ENCODE measurements at regions not wholly inside any gene's neighbourhood (a gene's known extent, or its start where the extent isn't known, plus 50 kb on each side); places are given as distances from the start of the nearest gene placed in this dataset.
"Not testable (repeated sequence)": the region's sequence is repeated elsewhere in the genome, so short reads cannot be mapped to it uniquely, and the experiment has no call there.

DNA sequence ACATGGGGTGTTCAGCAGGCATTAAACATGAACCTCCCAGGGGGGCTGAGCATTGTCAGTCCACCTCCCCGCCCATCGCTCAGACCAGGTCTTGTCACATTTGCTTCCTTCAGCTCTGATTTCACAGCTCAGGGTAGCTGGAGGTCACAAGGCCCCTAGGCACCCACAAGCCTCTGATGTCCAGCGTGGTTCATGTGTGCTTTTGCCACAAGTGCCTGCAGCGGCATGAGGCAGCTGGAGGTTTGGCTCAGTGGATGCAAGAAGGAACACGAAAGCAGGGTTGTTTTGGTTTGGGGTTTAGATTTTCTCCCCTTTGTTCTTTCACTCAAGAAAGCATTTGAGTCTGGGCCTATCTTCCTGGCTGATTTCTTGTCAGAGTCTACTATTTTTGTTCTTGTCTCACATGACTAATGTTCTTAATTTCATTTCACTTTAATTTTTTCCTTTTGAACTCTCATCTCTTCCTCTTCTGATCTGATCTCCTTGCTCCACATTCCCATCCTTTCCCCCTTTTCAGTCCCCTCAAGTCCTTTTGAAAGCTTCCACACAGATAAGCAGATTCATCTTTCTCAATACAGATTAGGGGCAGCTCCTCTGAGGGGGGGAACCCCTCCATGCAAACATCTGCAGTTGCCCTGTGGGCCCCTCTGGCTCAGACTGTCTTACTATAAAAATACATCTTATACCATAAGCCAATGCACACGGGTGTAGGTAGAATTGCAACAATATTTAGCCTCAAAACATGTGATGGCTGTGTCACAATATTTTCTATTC, 68.1 kb upstream of the CEP85L start:
- no peak for DNase-seq (ENCODE audit: low spot score)

DNA sequence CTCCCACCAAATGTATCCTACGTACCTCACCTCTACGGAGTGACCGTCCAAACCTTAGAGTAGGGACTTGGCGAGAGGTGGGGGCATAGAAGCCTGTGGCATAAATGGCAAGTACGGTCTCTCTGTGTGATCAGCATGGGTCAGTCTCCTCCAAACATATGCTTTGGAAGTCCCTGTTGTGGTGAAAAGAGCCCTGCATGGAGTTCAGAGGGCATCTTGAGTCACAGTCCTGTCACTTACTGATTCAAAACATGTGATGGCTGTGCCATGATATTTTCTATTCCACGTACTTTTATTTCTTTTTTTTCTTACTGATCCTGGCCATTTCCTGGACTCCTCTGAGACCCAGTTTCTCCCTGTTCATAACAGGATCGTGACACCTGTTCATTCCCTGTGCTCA, 67.5 kb upstream of the CEP85L start:
- no peak for DNase-seq (ENCODE audit: low spot score)

DNA sequence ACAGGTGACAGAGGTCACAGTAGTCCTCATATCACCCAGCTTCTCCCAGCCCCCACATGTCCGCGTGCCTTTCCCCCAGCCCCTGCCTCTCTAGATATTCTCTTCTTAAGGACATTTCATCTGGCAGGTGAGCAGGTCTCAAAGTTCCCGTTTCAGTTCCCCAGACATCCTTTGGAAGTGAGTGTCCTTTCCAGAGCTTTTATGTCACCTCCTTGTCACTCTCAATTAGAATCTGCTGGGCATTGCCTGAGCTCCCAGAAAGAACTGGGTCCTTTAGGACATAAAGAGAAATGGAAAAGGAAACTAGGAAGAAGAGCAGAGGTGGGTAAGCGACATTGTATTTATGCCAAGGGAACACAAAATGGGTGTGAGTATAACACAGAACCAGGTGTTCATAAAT, 66.9 kb upstream of the CEP85L start:
- no peak for DNase-seq (ENCODE audit: low spot score)

DNA sequence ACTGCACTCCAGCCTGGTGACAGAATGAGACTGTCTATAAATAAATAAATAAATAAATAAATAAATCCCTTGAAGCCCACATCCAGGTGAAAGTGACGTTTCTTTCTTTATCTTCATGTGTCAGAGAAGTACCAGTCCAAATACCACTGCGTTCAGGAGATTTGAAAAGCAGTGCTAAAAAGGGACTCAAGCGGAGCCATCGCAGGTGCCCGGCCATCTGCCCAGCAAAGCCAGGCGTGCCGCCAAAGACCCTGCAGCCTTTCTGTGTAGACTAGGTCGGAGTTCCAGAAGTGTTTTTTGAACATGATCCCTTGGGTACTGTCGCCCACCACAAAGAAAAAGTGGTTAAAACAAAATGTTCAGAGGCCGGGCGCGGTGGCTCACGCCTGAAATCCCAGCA, 65.7 kb upstream of the CEP85L start:
- DNase-seq (ENCODE audit: low spot score): no peak

DNA sequence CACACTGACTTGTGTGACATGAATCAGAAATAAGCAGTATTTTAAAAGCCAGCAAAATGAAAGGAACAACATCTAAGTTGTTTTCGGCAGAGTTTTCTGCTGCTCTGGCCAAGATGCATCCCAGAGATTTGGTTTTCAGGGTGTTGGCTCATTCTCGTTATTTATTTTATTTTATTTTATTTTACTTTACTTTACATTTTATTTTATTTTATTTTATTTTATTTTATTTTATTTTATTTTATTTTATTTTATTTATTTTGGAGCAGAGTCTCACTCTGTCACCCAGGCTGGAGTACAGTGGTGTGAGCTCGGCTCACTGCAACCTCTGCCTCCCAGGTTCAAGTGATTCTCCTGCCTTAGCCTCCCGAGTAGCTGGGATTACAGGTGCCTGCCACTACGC, 64.5 kb upstream of the CEP85L start:
- not testable (repeated sequence) for DNase-seq (ENCODE audit: low spot score)

DNA sequence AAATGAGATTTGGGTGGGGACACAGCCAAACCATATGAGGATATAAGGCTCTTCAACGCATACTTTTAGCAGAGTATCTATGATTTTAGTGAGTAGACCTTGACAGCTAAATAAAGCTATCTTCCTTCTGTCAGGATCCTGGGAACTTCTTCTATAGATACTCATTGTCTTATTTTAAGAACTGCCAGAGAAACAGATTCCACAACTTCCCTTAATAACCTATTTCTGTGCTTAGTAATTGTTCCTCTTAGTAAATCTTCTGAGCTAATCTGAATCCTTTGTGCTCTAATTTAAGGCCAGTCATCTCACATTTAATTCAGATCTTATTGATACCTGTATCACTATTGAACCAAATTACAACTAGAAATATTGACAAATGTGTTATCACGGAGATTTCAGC, 64.0 kb upstream of the CEP85L start:
- DNase-seq (ENCODE audit: low spot score): no peak

DNA sequence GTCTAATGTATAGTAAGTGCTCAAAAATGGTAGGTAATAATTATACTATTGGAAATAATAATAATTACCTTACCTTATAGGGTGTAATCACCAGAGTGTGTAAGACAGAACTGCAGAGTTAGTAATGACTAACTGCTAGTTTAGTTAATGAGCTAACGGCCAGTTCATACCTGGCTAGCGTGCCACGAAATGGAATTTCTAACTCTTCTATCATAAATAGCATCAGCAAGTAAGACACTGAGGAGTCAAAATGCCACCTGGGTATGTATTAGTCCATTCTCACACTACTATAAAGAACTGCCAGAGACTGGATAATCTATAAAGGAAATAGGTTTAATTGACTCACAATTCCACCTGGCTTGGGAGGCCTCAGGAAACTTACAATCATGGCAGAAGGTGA, 63.4 kb upstream of the CEP85L start:
- DNase-seq (ENCODE audit: low spot score): no peak

DNA sequence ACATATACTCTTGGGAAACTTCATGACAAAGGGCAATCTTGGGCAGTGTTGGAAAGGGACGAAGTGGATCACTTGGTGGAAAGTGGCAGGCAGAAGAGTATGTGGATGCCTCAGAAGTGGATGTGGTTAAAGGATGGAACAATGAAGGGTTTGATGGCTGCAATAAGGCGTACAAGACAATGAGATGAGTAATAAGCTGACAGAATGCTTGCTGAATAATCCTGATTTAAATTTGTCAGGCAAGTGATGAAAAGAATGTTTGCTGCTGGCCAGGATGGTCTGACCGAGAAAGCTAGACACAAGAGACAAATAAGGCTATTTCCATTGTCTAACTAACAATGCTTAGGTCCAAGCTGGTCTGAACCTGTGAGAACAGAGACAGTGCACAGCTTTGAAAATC, 61.6 kb upstream of the CEP85L start:
- peak; percentile 20 for DNase-seq (ENCODE audit: low spot score)

DNA sequence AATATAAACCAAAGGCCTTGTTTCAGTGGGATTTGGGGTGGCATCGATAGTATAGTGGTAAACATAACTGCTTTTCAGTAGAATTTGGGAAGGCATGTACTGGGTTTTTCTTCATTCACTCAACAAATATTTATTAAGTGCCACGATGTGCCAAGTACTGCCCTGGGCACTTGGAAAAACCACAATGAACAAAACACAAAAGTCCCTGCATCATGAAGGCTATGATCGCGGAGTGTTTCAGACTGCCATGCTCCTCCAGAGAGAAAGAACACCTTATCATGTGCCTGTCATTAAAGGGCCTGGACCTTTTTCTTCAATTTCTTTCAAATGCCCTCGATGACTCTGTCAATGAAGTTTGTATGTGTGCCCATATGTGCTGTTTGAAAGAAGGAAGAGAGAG, 59.2 kb upstream of the CEP85L start:
- no peak for DNase-seq (ENCODE audit: low spot score)

DNA sequence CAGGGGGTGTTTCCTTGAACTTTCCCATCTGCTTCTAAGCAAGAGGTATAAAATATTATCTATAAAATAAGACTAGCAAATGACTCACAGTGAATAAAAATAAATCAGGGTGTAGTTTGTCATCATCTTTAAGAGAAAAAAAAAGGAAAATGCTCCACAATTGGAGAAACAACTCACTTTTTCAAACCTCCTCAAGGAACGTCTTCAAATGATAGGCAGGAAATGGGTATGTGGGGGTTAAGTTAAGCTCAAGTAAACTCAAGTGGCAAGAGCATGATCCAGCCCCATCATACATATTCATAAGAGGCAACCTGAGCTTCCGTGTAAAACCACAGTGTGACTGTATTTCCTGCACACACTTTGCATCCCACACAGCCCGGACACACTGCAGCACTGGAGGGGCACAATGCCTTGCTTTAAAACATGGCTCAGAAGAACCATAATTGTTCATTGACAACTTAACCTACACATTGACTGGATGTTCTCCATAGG, 58.5 kb upstream of the CEP85L start:
- peak; percentile 11 for DNase-seq (ENCODE audit: low spot score)

DNA sequence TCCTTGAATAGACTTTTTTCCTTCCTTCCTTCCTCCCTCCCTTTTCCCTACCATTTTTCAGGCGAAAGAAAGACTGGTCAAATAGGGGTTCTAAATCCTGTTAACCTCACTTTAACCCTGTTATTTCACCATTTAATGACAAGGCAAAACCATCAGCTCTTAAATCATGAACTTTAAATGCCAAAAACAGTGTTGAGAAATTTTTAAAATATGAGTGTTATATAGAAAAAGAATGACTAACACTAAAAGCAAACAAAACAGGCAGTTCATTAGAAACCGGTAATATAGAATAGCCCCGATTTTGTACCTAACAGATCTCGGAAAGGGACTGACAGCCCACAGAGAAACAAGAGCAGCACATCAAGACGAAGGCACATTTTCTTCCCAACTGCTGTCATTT, 57.4 kb upstream of the CEP85L start:
- DNase-seq (ENCODE audit: low spot score): no peak

DNA sequence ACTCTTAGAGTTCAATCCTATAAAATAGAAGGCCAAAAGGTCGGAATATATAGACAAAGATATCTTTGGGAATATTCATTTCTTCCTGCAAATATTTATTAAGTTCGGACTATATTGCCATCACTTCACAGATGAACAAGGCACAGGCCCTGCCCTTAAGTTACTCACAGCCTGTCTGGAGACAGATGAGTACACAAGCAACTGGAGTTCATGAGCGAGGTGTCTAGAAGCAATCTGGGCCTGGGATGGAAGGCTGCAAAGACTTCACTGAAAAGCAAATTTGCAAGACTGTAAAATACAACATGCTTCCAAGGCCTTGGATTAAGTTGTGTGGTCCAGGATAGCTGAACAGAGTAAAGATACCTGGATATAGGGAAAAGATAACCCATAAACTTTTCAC, 56.7 kb upstream of the CEP85L start:
- no peak for DNase-seq (ENCODE audit: low spot score)

DNA sequence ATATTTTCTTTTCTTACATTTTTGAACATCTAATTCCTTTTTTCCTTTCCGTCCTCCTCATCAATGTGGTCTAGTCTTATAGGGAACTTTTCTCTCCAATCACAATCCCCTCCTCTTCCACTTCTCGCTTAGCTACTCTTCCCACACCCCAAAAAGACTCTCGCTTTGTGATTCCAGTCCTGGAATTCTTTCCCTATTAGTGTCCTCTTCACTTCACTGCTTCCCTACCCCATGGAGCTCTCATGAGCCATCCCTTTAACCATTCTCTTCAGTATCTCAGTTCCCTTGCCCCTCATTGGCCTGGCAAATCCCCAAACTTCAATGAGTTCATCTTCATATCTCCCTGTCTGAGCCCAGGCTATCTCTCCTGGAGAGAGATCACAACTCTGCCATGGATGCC, 55.3 kb upstream of the CEP85L start:
- no peak for DNase-seq (ENCODE audit: low spot score)

DNA sequence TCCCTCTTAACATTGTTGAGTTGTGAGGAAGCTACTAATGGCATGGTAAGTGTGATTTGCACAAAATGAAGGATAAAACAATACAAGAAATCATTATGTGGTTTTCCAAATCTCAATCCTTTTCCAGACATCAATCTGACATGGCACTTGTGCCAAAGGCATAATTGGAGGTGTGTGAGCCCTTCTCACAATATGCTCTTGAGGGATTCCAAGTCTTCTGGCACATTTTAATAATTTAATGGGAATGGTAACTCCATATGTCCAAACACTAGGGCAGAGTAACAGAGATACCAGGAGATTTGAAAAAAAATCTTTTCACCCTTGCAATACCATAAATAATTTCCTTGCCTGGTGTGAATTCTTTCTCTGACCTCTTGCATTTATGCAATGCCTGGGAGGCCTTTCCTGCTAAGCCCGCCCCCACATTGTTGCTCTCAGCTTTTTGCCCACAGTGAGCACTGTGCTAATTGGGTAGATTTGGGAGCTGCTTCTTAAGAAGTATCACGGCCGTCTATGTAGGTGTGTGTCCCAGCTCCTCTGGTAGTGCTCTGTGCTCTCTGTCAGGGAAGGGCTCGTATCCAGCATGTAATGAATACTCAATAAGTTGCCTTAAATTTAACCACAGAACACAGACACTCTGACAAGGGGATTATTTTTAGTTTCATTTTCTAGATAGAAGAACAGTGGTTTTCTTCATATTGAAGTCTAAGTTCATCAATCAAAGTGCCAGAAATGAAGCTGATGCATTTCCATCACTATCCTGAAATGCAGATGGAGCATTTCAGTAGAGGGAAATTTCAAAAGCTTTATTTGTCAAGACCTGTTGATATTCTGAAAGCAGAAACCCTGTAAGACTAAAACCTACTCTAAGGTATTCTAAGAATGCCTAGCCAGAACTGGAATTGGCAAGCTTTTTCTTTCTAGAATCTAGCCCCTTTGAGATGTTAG, 54.4 kb upstream of the CEP85L start:
- DNase-seq (ENCODE audit: low spot score): no peak

DNA sequence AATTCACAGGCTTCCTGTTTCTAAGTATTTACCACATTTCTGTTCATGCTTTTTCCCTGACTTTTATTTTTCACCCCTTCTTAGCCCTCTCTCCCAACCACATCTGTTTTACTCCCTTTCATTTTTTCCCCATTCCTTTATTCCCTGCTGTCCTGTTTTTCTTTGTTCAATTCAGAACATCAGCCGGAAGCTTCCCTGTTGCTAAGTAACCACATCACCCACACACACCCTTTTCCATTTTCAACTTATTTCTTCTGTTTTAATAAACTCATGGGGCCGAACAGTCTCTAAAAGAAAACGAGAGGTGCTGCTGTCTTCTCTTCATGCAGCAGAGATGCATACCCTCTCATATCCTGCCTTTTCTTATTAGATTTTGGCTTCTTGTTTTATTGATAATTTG, 53.5 kb upstream of the CEP85L start:
- DNase-seq (ENCODE audit: low spot score): no peak

DNA sequence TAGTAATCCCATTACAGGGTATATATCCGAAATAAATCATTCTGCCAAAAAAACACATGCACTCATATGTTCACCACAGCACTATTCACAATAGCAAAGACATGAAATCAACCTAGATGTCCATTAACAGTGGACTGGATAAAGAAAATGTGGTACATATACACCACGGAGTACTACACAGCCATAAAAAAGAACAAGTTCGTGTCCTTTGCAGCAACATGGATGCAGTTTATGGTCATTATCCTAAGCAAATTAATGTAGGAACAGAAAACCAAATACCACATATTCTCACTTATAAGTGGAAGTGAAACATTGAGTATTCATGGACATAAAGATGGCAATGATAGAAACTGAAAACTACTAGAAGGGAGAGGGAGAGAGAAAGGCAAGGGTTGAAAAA, 49.9 kb upstream of the CEP85L start:
- DNase-seq (ENCODE audit: low spot score): not testable (repeated sequence)
